Spleen (tissue), 7 donors: ENCODE measurements at regions not wholly inside any gene's neighbourhood (a gene's known extent, or its start where the extent isn't known, plus 50 kb on each side); places are given as distances from the start of the nearest gene placed in this dataset.

Experiments
- POLR2A ChIP-seq, 3 donors: fragments of 450-650 bp; IDR thresholded peaks; one replicate each; pipeline ENCODE4 v1.5.1; 2017; ENCODE audit warnings: antibody characterized with exemption in 3 of 3, mild to moderate bottlenecking in 1 of 3
- TF ChIP-seq, protein P1 (sequence below), 11 experiments: fragments of 200-600 bp in 7 of 11; fragments of 450-650 bp in 4 of 11; sonication (generic) in 4 of 11; IDR thresholded peaks in 8 of 11; conservative IDR thresholded peaks in 3 of 11; 1 replicate in 7 of 11; 2 replicates in 4 of 11; pipeline versions ENCODE4 v1.4.0 to v1.8.0; 2016 to 2021; ENCODE audit warnings: antibody characterized with exemption in 11 of 11, inconsistent platforms in 4 of 11, mild to moderate bottlenecking in 1 of 11
- donor health status: DM: no; HTN: no; CAD: no; lungs with moderate emphysema.
- donor health status: DM: no; HTN: no; CAD: no.
- donor health status: DM: no; HTN: no; CAD: no.

DNA sequence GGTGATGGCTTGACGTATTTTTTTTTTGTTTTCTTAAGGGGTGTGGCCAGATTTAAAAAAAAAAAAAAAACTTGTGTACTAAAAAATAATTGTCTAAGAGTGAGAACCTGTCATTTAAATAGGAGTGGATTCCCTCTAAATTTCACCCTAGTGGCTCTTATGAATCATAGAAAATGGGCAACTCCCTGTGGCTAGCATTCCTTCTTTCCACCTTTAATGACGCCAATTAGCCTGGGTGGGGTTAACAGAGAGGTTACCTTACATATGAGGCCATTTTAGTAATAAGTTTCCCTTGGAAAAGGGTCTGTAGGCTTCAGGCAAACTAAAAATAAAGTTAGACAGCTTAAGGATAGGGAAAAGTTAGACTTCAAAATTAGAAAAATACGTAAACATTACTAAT, 223.5 kb upstream of the FAM241A start:
- TF ChIP-seq, protein P1, sequence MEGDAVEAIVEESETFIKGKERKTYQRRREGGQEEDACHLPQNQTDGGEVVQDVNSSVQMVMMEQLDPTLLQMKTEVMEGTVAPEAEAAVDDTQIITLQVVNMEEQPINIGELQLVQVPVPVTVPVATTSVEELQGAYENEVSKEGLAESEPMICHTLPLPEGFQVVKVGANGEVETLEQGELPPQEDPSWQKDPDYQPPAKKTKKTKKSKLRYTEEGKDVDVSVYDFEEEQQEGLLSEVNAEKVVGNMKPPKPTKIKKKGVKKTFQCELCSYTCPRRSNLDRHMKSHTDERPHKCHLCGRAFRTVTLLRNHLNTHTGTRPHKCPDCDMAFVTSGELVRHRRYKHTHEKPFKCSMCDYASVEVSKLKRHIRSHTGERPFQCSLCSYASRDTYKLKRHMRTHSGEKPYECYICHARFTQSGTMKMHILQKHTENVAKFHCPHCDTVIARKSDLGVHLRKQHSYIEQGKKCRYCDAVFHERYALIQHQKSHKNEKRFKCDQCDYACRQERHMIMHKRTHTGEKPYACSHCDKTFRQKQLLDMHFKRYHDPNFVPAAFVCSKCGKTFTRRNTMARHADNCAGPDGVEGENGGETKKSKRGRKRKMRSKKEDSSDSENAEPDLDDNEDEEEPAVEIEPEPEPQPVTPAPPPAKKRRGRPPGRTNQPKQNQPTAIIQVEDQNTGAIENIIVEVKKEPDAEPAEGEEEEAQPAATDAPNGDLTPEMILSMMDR (IDR thresholded peaks at IDR 0.05 in 8 of 11, conservative IDR thresholded peaks at IDR 0.05 in 3 of 11): no peak
- no peak for TF ChIP-seq POLR2A (IDR thresholded peaks at IDR 0.05)
